HepG2 (cell line): ENCODE measurements at regions not wholly inside any gene's neighbourhood (a gene's known extent, or its start where the extent isn't known, plus 50 kb on each side); places are given as distances from the start of the nearest gene placed in this dataset.
A peak's percentile ranks its signal among the peaks of the same experiment; 100 is the strongest.

Source experiments
- ATAC-seq: fragments of 200-7000 bp; cut with Tn5 transposase; 3 replicates; pipeline ENCODE4 v1.9.1; 2020; ENCODE audit warnings: mild to moderate bottlenecking, moderate library complexity
- BruUV-seq: library from RNA; stranded (reverse); fragments of 400-500 nt; replicated peaks from 2 replicates; lab custom pipeline; 2021; lab: Mats Ljungman, UMichigan
- CTCF ChIA-PET: fragments of 300-600 bp; formaldehyde crosslinking; extraction: SDS; loops from one replicate; lab custom pipeline; 2021; ENCODE audit warnings: low total read pairs, inconsistent platforms, low intra/inter-chr PET ratio; lab: Yijun Ruan, JAX
- POLR2A ChIA-PET: fragments of 350-600 bp; sonication (Branson Sonifier 250); formaldehyde crosslinking; loops from one replicate; lab custom pipeline; 2020; ENCODE audit warnings: antibody characterized with exemption, inconsistent platforms; lab: Yijun Ruan, JAX
- DNase-seq: peaks from one replicate; pipeline ENCODE4 v3.0.0-alpha.2; 2015; ENCODE audit warnings: low spot score
- FAIRE-seq: peaks from 3 replicates; lab custom pipeline; 2011; peaks lifted over from hg19 to GRCh38; lab: Jason Lieb, UNC
- H2AFZ ChIP-seq: one replicate; pipeline ENCODE4 v1.6.1; 2011; ENCODE audit warnings: low read length, inconsistent platforms
- H3K27ac ChIP-seq: fragments of 300-600 bp; 3 replicates; pipeline ENCODE4 v1.8.0; 2011; ENCODE audit warnings: mixed run types, mild to moderate bottlenecking, mixed read lengths, low read length, inconsistent platforms; ENCODE audit not compliant: insufficient read depth; ENCODE audit errors: extremely low read length
- H3K27me3 ChIP-seq, 2 experiments: fragments of 200-600 bp in 1 of 2; 2 replicates in 1 of 2; 3 replicates in 1 of 2; pipeline versions ENCODE4 v1.6.0 to v1.8.0; 2011; ENCODE audit warnings: low read length in 2 of 2, mild to moderate bottlenecking in 2 of 2, moderate library complexity in 2 of 2, inconsistent platforms in 1 of 2; ENCODE audit not compliant: insufficient read depth in 2 of 2, control insufficient read depth in 1 of 2
- H3K36me3 ChIP-seq, 2 experiments: fragments of 200-600 bp in 1 of 2; replicated peaks in 1 of 2; 2 replicates in 1 of 2; 3 replicates in 1 of 2; pipeline versions ENCODE4 v1.5.1 to v1.8.0; 2011; ENCODE audit warnings: low read length in 2 of 2, inconsistent platforms in 1 of 2; ENCODE audit not compliant: insufficient read depth in 2 of 2, control insufficient read depth in 1 of 2
- H3K4me1 ChIP-seq: 2 replicates; pipeline ENCODE4 v1.5.1; 2012; ENCODE audit warnings: low read length, inconsistent platforms; ENCODE audit not compliant: insufficient read depth
- H3K4me2 ChIP-seq: 2 replicates; pipeline ENCODE4 v1.6.0; 2011; ENCODE audit warnings: low read depth, low read length, inconsistent platforms
- H3K4me3 ChIP-seq, 3 experiments: fragments of 200-600 bp in 1 of 3; sonication (generic), shearing (Covaris generic) in 1 of 3; replicated peaks in 1 of 3; 2 replicates each; pipeline ENCODE4 v1.5.1; 2011 to 2016; ENCODE audit warnings: low read length in 3 of 3, inconsistent platforms in 2 of 3, low read depth in 2 of 3, mild to moderate bottlenecking in 2 of 3, control low read depth in 1 of 3, mixed read lengths in 1 of 3; ENCODE audit not compliant: insufficient read depth in 1 of 3
- H3K79me2 ChIP-seq: one replicate; pipeline ENCODE4 v1.6.1; 2011; ENCODE audit warnings: low read length, inconsistent platforms; ENCODE audit not compliant: insufficient read depth
- H3K9ac ChIP-seq: 2 replicates; pipeline ENCODE4 v1.6.0; 2011; ENCODE audit warnings: mild to moderate bottlenecking, low read depth, low read length, inconsistent platforms; ENCODE audit not compliant: insufficient read depth
- H3K9me3 ChIP-seq: 2 replicates; pipeline ENCODE4 v1.5.1; 2012; ENCODE audit warnings: mild to moderate bottlenecking, low read length
- H4K20me1 ChIP-seq: 2 replicates; pipeline ENCODE4 v1.6.0; 2011; ENCODE audit warnings: inconsistent platforms, mild to moderate bottlenecking, low read length, moderate library complexity; ENCODE audit not compliant: insufficient read depth
- CCDC6 ChIP-seq: sonication (generic); formaldehyde crosslinking; IDR thresholded peaks from 2 replicates; pipeline ENCODE4 v1.8.1; 2022; ENCODE audit warnings: mild to moderate bottlenecking, missing genetic modification reagents, moderate library complexity
- CEBPB ChIP-seq: IDR thresholded peaks from 2 replicates; pipeline ENCODE4 v1.6.1; 2011; ENCODE audit warnings: low read depth, low read length, improper control_type of control experiment, borderline replicate concordance
- GTF3A ChIP-seq: sonication (generic); formaldehyde crosslinking; conservative IDR thresholded peaks from 2 replicates; pipeline ENCODE4 v1.4.0; 2020; ENCODE audit warnings: mild to moderate bottlenecking, missing genetic modification reagents
- IKZF1 ChIP-seq: fragments of 450-650 bp; IDR thresholded peaks from 2 replicates; pipeline ENCODE4 v1.7.1; 2016
- SIX4 ChIP-seq: sonication (generic); formaldehyde crosslinking; IDR thresholded peaks from 2 replicates; pipeline ENCODE4 v1.4.0; 2020; ENCODE audit warnings: missing genetic modification reagents
- WGBS: methylation state at CpG from one replicate; pipeline ENCODE4 v1.1.6; 2017; ENCODE audit warnings: low lambda C conversion rate; 5-methylcytosine and 5-hydroxymethylcytosine counted together
- in situ Hi-C: cut with HindIII; loops from 2 replicates; pipeline ENCODE4 v1.10.0; 2017; ENCODE audit warnings: low pct_unique_long_range_greater_than_20kb; ENCODE audit not compliant: extremely low pct_ligation_motif_present
- intact Hi-C: fragments of 100-400 bp; cut with micrococcal nuclease; formaldehyde crosslinking; loops from one replicate; pipeline ENCODE4 v1.10.0; 2022; ENCODE audit not compliant: unreplicated experiment
- TF ChIP-seq, protein P1 (sequence below): IDR thresholded peaks from 2 replicates; pipeline ENCODE4 v1.6.1; 2016; ENCODE audit warnings: missing biosample characterization, missing genetic modification reagents, low read depth

DNA sequence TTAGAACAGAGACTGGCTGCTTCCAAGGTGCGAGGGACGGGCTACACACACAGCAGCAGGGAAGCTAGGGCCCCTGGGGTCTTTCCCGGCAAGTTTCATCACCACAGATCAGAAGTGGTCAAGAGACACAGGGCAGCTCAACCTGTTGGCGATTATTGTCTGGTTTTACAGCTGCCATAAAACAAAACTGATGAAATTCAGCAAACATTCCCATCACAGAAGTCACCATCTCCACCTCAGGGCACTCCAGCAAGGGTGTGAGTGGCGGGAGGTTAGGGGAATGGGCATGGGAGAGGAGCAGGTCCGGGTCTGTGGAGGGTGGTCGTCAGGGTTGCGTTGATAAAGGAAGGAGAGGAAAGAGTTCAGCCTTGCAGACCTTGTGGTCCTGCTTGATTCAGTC is 91.0 kb downstream of the PXDC1 start:
- Histone ChIP-seq H3K9ac (no peak overlapping the region), H3K4me3 (no peak overlapping the region), H3K27ac (no peak overlapping the region), H4K20me1 (no peaks in the 10 kb centered on the region), H3K4me2 (no peak overlapping the region), H3K4me1 (peaks cover 11% of the 10 kb centered on the region), H3K27me3 (peaks cover 0 to 43% of the 10 kb centered on the region in 2 experiments; a peak in 3 of 5 replicates), H2AFZ (no peak overlapping the region), H3K9me3 (no peaks in the 10 kb centered on the region), H3K79me2 (no peaks in the 10 kb centered on the region), H3K36me3 (no peaks in the 10 kb centered on the region)
- 29% methylated on average over 8 of the region's 8 CpGs for WGBS
- no TSS peak for BruUV-seq
- no peak for FAIRE-seq
- DNase-seq = no peak
- ChIA-PET POLR2A (no interaction called here), CTCF (no interaction called here)
- intact Hi-C loops (no loop called here), in situ Hi-C loops (no loop called here)
- TF ChIP-seq GTF3A = no peak
- TF ChIP-seq, protein P1, sequence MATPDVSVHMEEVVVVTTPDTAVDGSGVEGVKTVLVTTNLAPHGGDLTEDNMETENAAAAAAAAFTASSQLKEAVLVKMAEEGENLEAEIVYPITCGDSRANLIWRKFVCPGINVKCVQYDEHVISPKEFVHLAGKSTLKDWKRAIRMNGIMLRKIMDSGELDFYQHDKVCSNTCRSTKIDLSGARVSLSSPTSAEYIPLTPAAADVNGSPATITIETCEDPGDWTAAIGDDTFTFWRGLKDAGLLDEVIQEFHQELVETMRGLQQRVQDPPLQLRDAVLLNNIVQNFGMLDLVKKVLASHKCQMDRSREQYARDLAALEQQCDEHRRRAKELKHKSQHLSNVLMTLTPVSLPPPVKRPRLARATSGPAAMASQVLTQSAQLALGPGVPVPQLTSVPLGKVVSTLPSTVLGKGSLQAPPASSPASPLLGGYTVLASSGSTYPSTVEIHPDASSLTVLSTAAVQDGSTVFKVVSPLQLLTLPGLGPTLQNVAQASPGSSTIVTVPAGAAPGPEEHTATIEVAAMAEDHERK (CRISPR knock-in tag) = no peak
- TF ChIP-seq CCDC6 (CRISPR knock-in tag) = no peak
- ATAC-seq = no peak

DNA sequence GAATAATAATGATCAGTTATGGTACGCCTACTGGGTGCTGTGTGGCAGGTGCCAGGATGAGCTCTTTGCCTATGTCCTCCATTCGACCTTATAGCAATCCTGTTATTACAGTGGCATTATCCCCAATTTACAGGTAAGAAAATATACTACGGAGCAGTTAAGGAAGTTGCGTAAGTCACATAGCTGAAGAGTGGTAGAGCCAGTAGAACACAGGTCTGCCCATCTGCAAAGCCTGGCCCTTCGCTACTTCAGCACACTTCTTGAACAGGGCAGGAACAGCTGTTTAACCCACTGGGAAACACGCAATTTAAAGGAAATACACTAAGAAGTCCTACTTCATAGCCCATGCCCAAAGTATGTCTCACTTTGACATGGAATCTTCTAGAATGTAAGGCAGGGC is 91.8 kb downstream of the PXDC1 start:
- Histone ChIP-seq H2AFZ (no peak overlapping the region), H3K4me3 (no peak overlapping the region), H3K9me3 (no peaks in the 10 kb centered on the region), H3K27me3 (peaks cover 0 to 35% of the 10 kb centered on the region in 2 experiments; a peak in 3 of 5 replicates), H3K79me2 (no peaks in the 10 kb centered on the region), H3K4me1 (peaks cover 4% of the 10 kb centered on the region), H3K9ac (no peak overlapping the region), H3K27ac (no peak overlapping the region), H4K20me1 (no peaks in the 10 kb centered on the region), H3K4me2 (no peak overlapping the region), H3K36me3 (no peaks in the 10 kb centered on the region)
- CTCF ChIA-PET = no interaction called here
- DNase-seq (no peak), FAIRE-seq (no peak), ATAC-seq (no peak)
- intact Hi-C loops = no loop called here
- no TSS peak for BruUV-seq
- in situ Hi-C loops = no loop called here
- TF ChIP-seq IKZF1 = no peak
- peak; percentile 30; the same call in 1 of the 2 replicates for TF ChIP-seq CEBPB
- no peak for TF ChIP-seq SIX4 (CRISPR knock-in tag)
- 59% methylated on average over 6 of the region's 6 CpGs for WGBS
- POLR2A ChIA-PET = no interaction called here
